GM23338 (cell line): ENCODE measurements at regions not wholly inside any gene's neighbourhood (a gene's known extent, or its start where the extent isn't known, plus 50 kb on each side); places are given as distances from the start of the nearest gene placed in this dataset.

Experiments used
- ATAC-seq: fragments of 200-7000 bp; cut with Tn5 transposase; 3 replicates; pipeline ENCODE4 v1.9.1; 2020
- DNase-seq: peaks from one replicate; pipeline ENCODE4 v3.0.0-alpha.2; 2015; ENCODE audit warnings: low spot score
- H2AFZ ChIP-seq: fragments of 200-600 bp; sonication (generic); 2 replicates; pipeline ENCODE4 v1.8.0; 2016; ENCODE audit warnings: antibody characterized with exemption, mild to moderate bottlenecking, moderate library complexity
- H3F3A ChIP-seq: fragments of 200-600 bp; sonication (generic); replicated peaks from 2 replicates; pipeline ENCODE4 v1.8.0; 2017; ENCODE audit warnings: antibody characterized with exemption, mixed run types, low read depth
- H3K27ac ChIP-seq: fragments of 200-600 bp; sonication (generic); 2 replicates; pipeline ENCODE4 v1.6.1; 2016; ENCODE audit warnings: low read depth
- H3K27me3 ChIP-seq: fragments of 200-600 bp; sonication (generic); 2 replicates; pipeline ENCODE4 v1.8.0; 2016; ENCODE audit warnings: mild to moderate bottlenecking, mixed run types, moderate library complexity; ENCODE audit not compliant: insufficient read depth
- H3K36me3 ChIP-seq: fragments of 200-600 bp; sonication (generic); 2 replicates; pipeline ENCODE4 v1.8.0; 2016; ENCODE audit warnings: mild to moderate bottlenecking; ENCODE audit not compliant: insufficient read depth
- H3K4me1 ChIP-seq: fragments of 200-600 bp; sonication (generic); 2 replicates; pipeline ENCODE4 v1.8.0; 2016; ENCODE audit warnings: mild to moderate bottlenecking, moderate library complexity; ENCODE audit not compliant: insufficient read depth
- H3K4me2 ChIP-seq: fragments of 200-600 bp; sonication (generic); 2 replicates; pipeline ENCODE4 v1.7.1; 2017; ENCODE audit warnings: mixed run types
- H3K4me3 ChIP-seq: fragments of 200-600 bp; sonication (generic); 2 replicates; pipeline ENCODE4 v1.6.1; 2016; ENCODE audit warnings: mixed run types
- H3K79me2 ChIP-seq: fragments of 200-600 bp; sonication (generic); replicated peaks from 2 replicates; pipeline ENCODE4 v1.8.0; 2017; ENCODE audit warnings: mild to moderate bottlenecking; ENCODE audit not compliant: insufficient read depth
- H3K9me2 ChIP-seq: fragments of 200-600 bp; sonication (generic); 2 replicates; pipeline ENCODE4 v1.8.0; 2017; ENCODE audit not compliant: insufficient read depth
- H4K20me1 ChIP-seq: fragments of 200-600 bp; sonication (generic); replicated peaks from 2 replicates; pipeline ENCODE4 v1.8.0; 2017; ENCODE audit warnings: mild to moderate bottlenecking; ENCODE audit not compliant: insufficient read depth
- H3K27ac Mint-ChIP-seq: 2 replicates; pipeline ENCODE4 v1.8.0; 2020; ENCODE audit warnings: inconsistent platforms, mild to moderate bottlenecking, moderate library complexity, mixed read lengths
- H3K27me3 Mint-ChIP-seq: 3 replicates; pipeline ENCODE4 v1.8.0; 2022; ENCODE audit warnings: low read depth, mild to moderate bottlenecking, moderate library complexity, mixed read lengths, inconsistent platforms; ENCODE audit not compliant: insufficient read depth, poor library complexity
- H3K36me3 Mint-ChIP-seq: 3 replicates; pipeline ENCODE4 v1.8.0; 2021; ENCODE audit warnings: low read depth, mild to moderate bottlenecking, inconsistent platforms, moderate library complexity, mixed read lengths
- H3K4me1 Mint-ChIP-seq: 3 replicates; pipeline ENCODE4 v1.8.0; 2020; ENCODE audit warnings: mild to moderate bottlenecking, inconsistent platforms, mixed read lengths
- H3K4me3 Mint-ChIP-seq: 3 replicates; pipeline ENCODE4 v1.8.0; 2021; ENCODE audit warnings: moderate library complexity, mild to moderate bottlenecking, inconsistent platforms, mixed read lengths
- H3K9me3 Mint-ChIP-seq: 3 replicates; pipeline ENCODE4 v1.8.0; 2020; ENCODE audit warnings: moderate library complexity, mild to moderate bottlenecking, inconsistent platforms, mixed read lengths
- CREB1 ChIP-seq: fragments of 250-450 bp; sonication (Bioruptor Pico); IDR thresholded peaks from 2 replicates; pipeline ENCODE4 v1.5.0; 2020; ENCODE audit warnings: low read depth, mild to moderate bottlenecking, moderate library complexity
- CTCF ChIP-seq, 2 experiments: fragments of 200-600 bp in 1 of 2; sonication (generic) in 1 of 2; conservative IDR thresholded peaks; 2 replicates each; pipeline versions ENCODE4 v1.5.1 to v1.6.1; 2016 to 2017; ENCODE audit warnings: antibody characterized with exemption in 2 of 2, low read depth in 2 of 2, mild to moderate bottlenecking in 2 of 2, moderate library complexity in 1 of 2
- ETS1 ChIP-seq: IDR thresholded peaks from 2 replicates; pipeline ENCODE4 v1.6.1; 2016; ENCODE audit warnings: antibody characterized with exemption
- EZH2 ChIP-seq: fragments of 200-600 bp; sonication (generic); IDR thresholded peaks from one replicate; pipeline ENCODE4 v1.8.0; 2017; ENCODE audit warnings: antibody characterized with exemption, mild to moderate bottlenecking, low read depth; ENCODE audit not compliant: unreplicated experiment
- EZH2phosphoT487 ChIP-seq: fragments of 200-600 bp; sonication (generic); IDR thresholded peaks from one replicate; pipeline ENCODE4 v1.8.1; 2018; ENCODE audit warnings: antibody characterized with exemption; ENCODE audit not compliant: unreplicated experiment
- JUNB ChIP-seq: IDR thresholded peaks from one replicate; pipeline ENCODE4 v1.6.1; 2016; ENCODE audit warnings: antibody characterized with exemption; ENCODE audit not compliant: unreplicated experiment
- NANOG ChIP-seq: IDR thresholded peaks from 2 replicates; pipeline ENCODE4 v1.6.1; 2016; ENCODE audit warnings: antibody characterized with exemption, borderline replicate concordance
- POLR2AphosphoS5 ChIP-seq: IDR thresholded peaks from 2 replicates; pipeline ENCODE4 v1.6.1; 2016; ENCODE audit warnings: antibody characterized with exemption, low read depth
- STAT1 ChIP-seq: IDR thresholded peaks from one replicate; pipeline ENCODE4 v1.6.1; 2016; ENCODE audit warnings: antibody characterized with exemption; ENCODE audit not compliant: unreplicated experiment
- ZNF114 ChIP-seq: fragments of 250-450 bp; sonication (Bioruptor Pico); IDR thresholded peaks from 2 replicates; pipeline ENCODE4 v1.5.0; 2020; ENCODE audit warnings: mild to moderate bottlenecking, moderate library complexity
- ZNF331 ChIP-seq: fragments of 250-450 bp; sonication (Bioruptor Pico); IDR thresholded peaks from 2 replicates; pipeline ENCODE4 v1.5.0; 2020; ENCODE audit warnings: low read depth, mild to moderate bottlenecking, moderate library complexity
- ZNF462 ChIP-seq: fragments of 250-450 bp; sonication (Bioruptor Pico); IDR thresholded peaks from 2 replicates; pipeline ENCODE4 v1.5.0; 2020; ENCODE audit warnings: mild to moderate bottlenecking, moderate library complexity
- TF ChIP-seq, protein P1 (sequence below): IDR thresholded peaks from one replicate; pipeline ENCODE4 v1.6.1; 2018; ENCODE audit warnings: antibody characterized with exemption; ENCODE audit not compliant: unreplicated experiment

- H3K4me3 ChIP-seq = no peak overlapping the region
- TF ChIP-seq ZNF462 (CRISPR knock-in tag) (no peak), CTCF (conservative IDR thresholded peaks at IDR 0.05; ENCODE audit: low read depth in 2 of 2) (no peak), ZNF331 (CRISPR knock-in tag) (no peak), ZNF114 (CRISPR knock-in tag) (no peak), NANOG (no peak), POLR2AphosphoS5 (no peak), EZH2 (no peak), EZH2phosphoT487 (no peak), JUNB (no peak), CREB1 (no peak), STAT1 (no peak), ETS1 (no peak)
- TF ChIP-seq, protein P1, sequence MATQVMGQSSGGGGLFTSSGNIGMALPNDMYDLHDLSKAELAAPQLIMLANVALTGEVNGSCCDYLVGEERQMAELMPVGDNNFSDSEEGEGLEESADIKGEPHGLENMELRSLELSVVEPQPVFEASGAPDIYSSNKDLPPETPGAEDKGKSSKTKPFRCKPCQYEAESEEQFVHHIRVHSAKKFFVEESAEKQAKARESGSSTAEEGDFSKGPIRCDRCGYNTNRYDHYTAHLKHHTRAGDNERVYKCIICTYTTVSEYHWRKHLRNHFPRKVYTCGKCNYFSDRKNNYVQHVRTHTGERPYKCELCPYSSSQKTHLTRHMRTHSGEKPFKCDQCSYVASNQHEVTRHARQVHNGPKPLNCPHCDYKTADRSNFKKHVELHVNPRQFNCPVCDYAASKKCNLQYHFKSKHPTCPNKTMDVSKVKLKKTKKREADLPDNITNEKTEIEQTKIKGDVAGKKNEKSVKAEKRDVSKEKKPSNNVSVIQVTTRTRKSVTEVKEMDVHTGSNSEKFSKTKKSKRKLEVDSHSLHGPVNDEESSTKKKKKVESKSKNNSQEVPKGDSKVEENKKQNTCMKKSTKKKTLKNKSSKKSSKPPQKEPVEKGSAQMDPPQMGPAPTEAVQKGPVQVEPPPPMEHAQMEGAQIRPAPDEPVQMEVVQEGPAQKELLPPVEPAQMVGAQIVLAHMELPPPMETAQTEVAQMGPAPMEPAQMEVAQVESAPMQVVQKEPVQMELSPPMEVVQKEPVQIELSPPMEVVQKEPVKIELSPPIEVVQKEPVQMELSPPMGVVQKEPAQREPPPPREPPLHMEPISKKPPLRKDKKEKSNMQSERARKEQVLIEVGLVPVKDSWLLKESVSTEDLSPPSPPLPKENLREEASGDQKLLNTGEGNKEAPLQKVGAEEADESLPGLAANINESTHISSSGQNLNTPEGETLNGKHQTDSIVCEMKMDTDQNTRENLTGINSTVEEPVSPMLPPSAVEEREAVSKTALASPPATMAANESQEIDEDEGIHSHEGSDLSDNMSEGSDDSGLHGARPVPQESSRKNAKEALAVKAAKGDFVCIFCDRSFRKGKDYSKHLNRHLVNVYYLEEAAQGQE = no peak
Observed at GRCh38 chr6:67345946-67346345, 1289.1 kb upstream of the ADGRB3 start.

More at GRCh38 chr6:67345946-67346345, 1289.1 kb upstream of the ADGRB3 start:
- H3K36me3 ChIP-seq = no peaks in the 10 kb centered on the region
- H3K4me2 ChIP-seq = no peak overlapping the region
- no peak for ATAC-seq
- no peaks in the 10 kb centered on the region for H4K20me1 ChIP-seq
- no peak overlapping the region for H3K27ac ChIP-seq
- no peaks in the 10 kb centered on the region for H3K79me2 ChIP-seq
- Mint-ChIP-seq H3K4me1 (no peaks in the 10 kb centered on the region), H3K9me3 (peaks cover 9% of the 10 kb centered on the region), H3K27ac (no peak overlapping the region), H3K36me3 (no peaks in the 10 kb centered on the region; the same call in 2 of the 3 replicates), H3K4me3 (no peak overlapping the region), H3K27me3 (no peaks in the 10 kb centered on the region)
- no peaks in the 10 kb centered on the region for H3F3A ChIP-seq
- no peak for DNase-seq
- no peaks in the 10 kb centered on the region for H3K27me3 ChIP-seq
- no peaks in the 10 kb centered on the region for H3K4me1 ChIP-seq
- H3K9me2 ChIP-seq = peaks cover 10% of the 10 kb centered on the region; the same call in 1 of the 2 replicates
- no peak overlapping the region for H2AFZ ChIP-seq
